HG03196 (cell line): ENCODE measurements at regions not wholly inside any gene's neighbourhood (a gene's known extent, or its start where the extent isn't known, plus 50 kb on each side); places are given as distances from the start of the nearest gene placed in this dataset.
"Not testable (repeated sequence)": the region's sequence is repeated elsewhere in the genome, so short reads cannot be mapped to it uniquely, and the experiment has no call there.

ENCODE experiments used
- ATAC-seq: cut with Tn5 transposase; IDR thresholded peaks from one replicate; pipeline ENCODE4 v1.9.1; 2021; ENCODE audit not compliant: unreplicated experiment

GRCh38 chr16:52113533-52114183 lies 433.3 kb downstream of the TOX3 start:
- ATAC-seq, result no peak

DNA sequence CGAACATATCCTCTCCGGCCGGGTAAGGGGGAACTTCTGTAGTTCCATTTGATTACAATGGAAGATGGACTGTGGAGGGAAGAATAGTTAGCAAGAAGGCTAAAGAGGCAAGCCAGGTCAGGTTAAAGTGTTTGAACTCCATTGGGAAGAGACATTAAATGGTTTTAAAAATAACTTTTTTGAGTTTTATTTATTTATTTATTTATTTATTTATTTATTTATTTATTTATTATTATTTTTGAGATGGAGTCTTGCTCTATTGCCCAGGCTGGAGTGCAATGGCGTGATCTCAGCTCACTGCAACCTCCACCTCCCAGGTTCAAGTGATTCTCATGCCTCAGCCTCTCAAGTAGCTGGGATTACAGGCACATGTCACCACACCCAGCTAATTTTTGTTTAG lies 441.9 kb downstream of the TOX3 start:
- not testable (repeated sequence) for ATAC-seq

GRCh38 chr16:52103791-52104190 lies 443.2 kb downstream of the TOX3 start:
- no peak for ATAC-seq

DNA sequence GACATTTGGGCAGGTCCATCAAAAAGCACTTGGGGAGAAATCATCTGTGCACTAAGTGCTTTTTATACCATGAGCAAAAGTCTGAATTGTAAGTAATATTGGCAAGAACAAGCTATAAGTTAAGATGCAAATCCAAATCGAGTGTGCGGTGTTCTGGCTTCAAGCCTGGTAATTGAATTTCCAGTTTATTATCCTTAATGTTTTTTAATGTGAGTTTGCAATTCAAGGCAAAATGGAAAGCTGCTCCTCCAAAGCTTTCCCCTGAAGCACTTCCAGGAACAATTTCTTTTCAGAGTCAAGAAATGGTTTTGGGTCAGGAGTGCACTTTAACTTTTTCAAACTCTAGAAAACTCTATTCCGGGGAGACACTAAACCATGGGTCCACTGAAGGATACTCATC lies 445.7 kb downstream of the TOX3 start:
- no peak for ATAC-seq

GRCh38 chr16:52099382-52099781 lies 447.6 kb downstream of the TOX3 start:
- ATAC-seq, result no peak

DNA sequence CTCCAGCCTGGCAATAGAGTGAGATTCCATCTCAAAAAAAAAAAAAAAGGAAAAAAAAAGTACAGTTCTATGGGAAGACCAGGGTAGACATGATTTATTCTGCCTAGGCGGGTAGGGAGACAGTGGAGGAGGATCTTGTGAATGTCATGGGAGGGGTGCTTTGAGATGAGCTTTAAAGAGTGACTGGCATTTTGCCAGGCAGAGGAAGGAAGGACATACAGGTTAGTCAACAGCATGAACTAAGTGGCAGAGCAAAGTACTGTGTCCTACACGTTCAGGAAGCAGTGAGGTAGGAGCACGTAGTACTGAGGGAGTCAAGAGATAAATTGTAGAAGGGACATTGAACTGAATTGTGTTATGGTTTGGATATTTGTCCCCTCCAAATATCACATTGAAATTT lies 451.5 kb downstream of the TOX3 start:
- ATAC-seq, result no peak

DNA sequence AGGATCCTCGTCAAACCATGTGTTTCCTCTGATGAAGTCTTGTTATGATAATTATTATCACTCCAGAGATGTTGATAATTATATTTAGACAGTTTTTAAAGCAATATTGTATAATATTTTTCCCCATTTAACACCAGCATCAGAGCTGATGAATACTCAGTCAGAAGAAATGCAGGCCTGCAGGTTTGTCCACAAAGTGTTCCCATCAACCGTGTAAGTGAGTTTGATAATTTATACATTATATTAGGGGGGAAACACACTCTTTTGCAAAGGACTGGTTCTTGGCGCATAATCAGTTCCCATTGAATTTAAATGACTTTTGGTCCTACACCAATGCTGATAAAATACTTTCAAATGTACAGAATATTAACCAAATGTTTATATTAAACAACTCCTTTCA lies 454.8 kb downstream of the TOX3 start:
- no peak for ATAC-seq

DNA sequence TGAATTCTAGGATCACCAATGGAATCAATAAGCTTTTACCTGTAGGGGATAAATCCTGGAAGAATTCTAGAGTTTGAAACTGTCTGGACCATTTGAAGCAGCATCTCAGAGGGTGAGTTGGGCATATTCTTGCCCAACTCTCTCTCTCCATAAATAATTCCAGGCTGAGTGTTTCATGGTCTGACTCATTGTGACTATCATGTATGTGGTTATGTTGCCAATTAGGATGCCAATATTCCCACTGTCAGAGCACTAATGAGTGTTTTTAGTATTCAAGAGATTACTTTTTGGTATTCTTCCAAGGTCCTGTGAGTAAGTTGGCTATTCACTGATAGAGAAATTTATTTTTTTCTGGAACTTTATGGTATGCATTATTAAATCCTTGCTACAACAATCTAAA lies 456.9 kb downstream of the TOX3 start:
- ATAC-seq, result no peak

DNA sequence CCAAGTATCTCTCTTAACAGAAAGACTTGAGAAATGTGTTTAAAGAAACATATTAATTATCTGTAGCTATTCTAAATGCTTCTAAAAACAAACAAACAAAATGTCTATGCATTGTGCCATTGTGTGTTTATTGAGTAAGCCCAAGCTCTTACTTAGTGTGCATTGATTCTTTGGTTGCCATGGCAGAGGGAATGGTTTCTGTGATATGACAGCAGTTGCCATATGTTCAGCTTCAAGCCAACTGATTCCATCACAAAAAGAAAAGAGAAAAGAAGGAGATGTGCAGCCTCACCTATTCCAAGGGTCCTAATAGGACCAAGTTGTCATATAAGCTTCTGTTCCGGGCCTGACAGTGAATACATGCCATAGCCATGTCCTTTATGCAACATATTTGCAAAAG lies 457.5 kb downstream of the TOX3 start:
- no peak for ATAC-seq

GRCh38 chr16:52086901-52087300 lies 460.0 kb downstream of the TOX3 start:
- ATAC-seq, result no peak

- ATAC-seq, result no peak
Measured at GRCh38 chr16:52078716-52079655, 468.0 kb downstream of the TOX3 start.

- no peak for ATAC-seq
Measured at GRCh38 chr16:52077607-52078006, 469.3 kb downstream of the TOX3 start.

- ATAC-seq, result no peak
Measured at GRCh38 chr16:52076801-52077201, 470.1 kb downstream of the TOX3 start.

DNA sequence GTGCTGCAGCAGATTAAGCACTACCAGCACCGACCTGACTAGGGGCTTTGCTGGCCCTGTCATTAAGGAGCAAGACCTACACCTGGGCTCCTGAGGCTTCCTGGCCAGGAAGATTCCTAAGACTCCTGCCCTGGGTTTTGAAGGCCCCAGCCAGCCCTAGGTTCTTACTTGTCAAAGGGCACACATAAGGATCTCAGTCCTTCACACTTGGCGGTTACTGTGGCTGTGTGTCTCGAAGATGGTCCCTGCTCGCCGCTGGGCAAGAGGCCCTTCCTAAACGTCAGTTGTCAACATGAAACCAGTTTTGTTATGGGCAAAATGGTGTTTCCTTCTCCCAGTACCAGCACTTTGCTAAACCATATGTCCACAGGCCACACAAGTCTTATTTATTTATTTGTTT lies 470.6 kb downstream of the TOX3 start:
- no peak for ATAC-seq

DNA sequence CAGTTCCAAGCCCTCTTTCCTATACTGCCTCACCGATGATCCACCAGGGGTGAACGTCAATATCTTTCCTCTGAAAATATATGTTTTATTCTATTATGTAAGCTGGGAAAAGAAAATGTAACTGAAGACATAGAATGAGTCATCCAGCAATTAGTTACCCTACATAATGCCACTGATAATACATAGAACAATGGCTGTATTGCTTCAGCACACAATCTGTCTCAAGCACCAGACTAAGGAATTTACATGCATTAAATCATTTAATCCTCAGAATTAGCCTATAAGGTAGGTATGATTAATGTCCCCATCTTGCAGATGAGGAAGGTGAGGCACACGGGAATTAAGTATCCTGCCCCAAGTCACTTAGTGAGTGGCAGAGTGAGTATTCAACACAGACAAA lies 472.8 kb downstream of the TOX3 start:
- no peak for ATAC-seq

DNA sequence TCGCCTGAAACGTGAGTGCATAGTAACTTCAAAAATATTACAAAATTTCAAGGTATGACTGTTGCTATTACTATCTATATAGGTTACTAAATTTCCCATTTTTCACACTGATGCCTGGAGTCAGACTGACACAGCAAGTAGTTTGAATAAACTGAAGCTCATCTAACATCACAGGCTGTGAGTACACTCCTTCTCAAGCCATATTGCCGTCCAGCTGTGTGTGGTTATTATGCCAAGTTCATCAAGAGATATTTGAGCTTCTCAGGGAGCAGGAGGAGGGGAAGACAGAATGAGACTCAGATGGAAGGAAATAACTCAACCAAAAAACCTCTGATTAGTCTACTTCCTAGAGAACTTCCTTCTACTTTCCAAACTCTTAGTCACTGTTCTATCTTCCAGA lies 473.9 kb downstream of the TOX3 start:
- ATAC-seq, result no peak

- no peak for ATAC-seq
Measured at GRCh38 chr16:52071101-52071500, 475.8 kb downstream of the TOX3 start.

DNA sequence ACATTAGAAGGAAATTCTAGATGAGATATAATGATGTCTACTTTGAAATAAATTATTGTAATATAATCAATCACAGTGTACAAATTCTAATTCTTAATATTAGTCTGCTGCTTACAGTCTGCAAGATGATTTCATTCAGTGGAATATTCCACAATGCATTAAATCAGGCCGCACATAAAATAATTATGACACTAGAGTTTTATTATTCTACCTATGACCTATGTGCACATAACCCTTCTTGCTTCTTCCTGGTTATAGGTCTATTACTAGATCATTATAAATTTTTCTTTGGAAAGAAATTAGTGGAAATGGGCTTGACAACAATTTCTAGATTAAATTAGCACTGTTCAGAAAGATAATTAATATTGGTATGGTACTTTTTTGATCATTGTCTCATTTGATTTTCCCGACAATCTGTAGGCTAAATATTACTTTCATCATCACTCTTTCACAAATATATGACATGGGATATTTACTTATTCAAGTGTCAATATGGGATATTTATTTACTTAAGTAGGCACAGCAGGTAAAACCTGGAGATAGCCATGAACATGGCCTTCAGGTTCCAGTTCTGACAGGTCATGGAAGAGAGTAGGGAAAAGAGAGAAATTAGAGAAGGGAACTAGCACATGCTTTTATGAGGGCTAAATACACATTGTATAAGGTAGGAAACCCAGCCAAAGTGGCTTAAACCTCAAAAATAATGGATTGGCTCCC lies 476.4 kb downstream of the TOX3 start:
- ATAC-seq, result no peak

- no peak for ATAC-seq
Measured at GRCh38 chr16:52069866-52070265, 477.1 kb downstream of the TOX3 start.

DNA sequence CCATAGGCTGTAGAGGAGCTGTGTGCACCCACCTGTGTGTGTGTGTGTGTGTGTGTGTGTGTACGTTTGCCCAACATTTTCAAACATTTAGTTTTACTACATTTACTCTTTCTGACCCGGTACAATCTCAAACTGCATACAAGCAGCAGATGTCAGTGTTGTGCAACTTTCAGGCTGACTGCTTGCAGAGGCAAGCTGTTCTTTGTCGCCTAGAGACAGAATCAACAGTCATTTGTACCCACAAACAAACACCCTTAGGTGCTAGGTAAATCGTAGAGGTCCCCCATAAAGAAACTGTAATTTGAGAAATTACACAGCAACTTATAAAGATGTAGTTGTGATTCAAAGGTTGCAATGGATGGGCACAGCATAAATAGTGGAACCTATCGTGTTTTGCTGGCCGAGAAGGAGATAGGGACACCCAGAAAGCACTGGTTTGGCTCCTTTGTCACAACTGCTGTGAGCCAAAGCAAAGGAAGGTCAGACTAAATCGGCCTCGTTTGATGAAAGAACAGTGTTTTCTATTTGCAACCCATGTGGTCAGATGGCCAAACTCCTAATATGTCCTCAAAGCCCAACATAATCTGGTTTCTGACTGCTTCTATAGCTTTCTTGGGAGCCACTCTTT lies 478.4 kb downstream of the TOX3 start:
- no peak for ATAC-seq

GRCh38 chr16:52066962-52067361 lies 480.0 kb downstream of the TOX3 start:
- ATAC-seq, result no peak
